A549 (cell line): ENCODE measurements at regions not wholly inside any gene's neighbourhood (a gene's known extent, or its start where the extent isn't known, plus 50 kb on each side); places are given as distances from the start of the nearest gene placed in this dataset.

ENCODE experiments used
- BHLHE40 ChIP-seq: IDR thresholded peaks from 2 replicates; pipeline ENCODE4 v1.6.1; 2012; ENCODE audit warnings: low read depth, low read length, inconsistent platforms
- EP300 ChIP-seq, 2 experiments: fragments of >200 bp; sonication (Bioruptor Twin); formaldehyde crosslinking; IDR thresholded peaks; 2 replicates in 1 of 2; 3 replicates in 1 of 2; pipeline ENCODE4 v1.6.1; 2016 to 2017
- RAD21 ChIP-seq, 2 experiments: fragments of >200 bp in 1 of 2; sonication (Bioruptor Twin) in 1 of 2; formaldehyde crosslinking in 1 of 2; IDR thresholded peaks in 1 of 2; conservative IDR thresholded peaks in 1 of 2; 2 replicates in 1 of 2; 3 replicates in 1 of 2; pipeline ENCODE4 v1.6.1; 2012 to 2018; ENCODE audit warnings: inconsistent platforms in 1 of 2
- RFX5 ChIP-seq: fragments of 450-650 bp; IDR thresholded peaks from 2 replicates; pipeline ENCODE4 v1.7.1; 2014; ENCODE audit warnings: antibody characterized with exemption, mild to moderate bottlenecking, moderate library complexity
- SMC3 ChIP-seq: fragments of >200 bp; sonication (Bioruptor Twin); formaldehyde crosslinking; IDR thresholded peaks from 3 replicates; pipeline ENCODE4 v1.6.1; 2018; ENCODE audit warnings: inconsistent platforms
- TF ChIP-seq, protein P1 (sequence below): fragments of >200 bp; sonication (Bioruptor Twin); formaldehyde crosslinking; IDR thresholded peaks from 3 replicates; pipeline ENCODE4 v1.5.1; 2016
- TF ChIP-seq, protein P2 (sequence below): fragments of 200-600 bp; sonication (generic); IDR thresholded peaks from 2 replicates; pipeline ENCODE4 v1.6.1; 2016; ENCODE audit warnings: antibody characterized with exemption, mild to moderate bottlenecking, moderate library complexity

DNA sequence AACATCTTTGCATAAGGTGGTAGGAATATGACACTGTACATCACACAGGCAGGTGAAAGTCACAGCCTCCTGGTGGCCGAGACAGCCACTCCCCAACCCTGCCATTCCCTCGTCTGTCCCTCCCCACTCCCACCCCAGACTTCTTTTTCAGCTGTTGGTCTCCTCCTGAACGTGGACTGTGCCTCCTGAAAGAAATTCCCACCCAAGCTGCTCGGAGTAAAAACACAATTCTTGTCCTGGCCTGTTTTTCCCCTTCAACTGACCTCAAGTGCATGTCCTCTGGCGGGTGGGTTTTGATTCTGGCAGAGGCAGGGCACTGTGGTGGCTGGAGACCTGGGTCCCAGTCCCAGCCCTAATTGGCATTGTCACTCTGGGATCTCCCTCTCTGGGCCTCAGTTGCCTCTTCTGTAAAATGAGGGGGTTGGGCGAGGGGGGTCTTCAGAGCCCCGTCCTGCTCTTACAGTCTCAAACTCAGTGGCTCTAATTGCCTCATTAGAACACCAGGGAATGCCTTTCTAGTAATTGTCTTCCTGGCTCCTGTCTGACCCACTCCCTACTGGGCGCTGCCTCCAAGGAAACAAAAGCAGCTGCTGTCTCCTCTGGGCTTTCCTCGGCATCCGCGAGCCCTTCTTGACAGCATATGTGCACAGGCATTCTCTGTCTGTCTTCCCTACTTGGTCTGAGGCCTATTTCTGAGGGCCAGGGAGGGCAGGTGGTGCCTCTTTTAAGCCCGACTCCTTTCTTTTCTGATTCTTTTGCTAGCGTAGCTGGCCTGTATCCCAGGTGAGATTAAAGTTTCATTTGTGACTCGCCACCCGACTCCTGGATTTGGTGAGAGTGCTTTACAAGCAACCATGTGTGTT is 186.6 kb upstream of the RMST start:
- TF ChIP-seq, protein P1, sequence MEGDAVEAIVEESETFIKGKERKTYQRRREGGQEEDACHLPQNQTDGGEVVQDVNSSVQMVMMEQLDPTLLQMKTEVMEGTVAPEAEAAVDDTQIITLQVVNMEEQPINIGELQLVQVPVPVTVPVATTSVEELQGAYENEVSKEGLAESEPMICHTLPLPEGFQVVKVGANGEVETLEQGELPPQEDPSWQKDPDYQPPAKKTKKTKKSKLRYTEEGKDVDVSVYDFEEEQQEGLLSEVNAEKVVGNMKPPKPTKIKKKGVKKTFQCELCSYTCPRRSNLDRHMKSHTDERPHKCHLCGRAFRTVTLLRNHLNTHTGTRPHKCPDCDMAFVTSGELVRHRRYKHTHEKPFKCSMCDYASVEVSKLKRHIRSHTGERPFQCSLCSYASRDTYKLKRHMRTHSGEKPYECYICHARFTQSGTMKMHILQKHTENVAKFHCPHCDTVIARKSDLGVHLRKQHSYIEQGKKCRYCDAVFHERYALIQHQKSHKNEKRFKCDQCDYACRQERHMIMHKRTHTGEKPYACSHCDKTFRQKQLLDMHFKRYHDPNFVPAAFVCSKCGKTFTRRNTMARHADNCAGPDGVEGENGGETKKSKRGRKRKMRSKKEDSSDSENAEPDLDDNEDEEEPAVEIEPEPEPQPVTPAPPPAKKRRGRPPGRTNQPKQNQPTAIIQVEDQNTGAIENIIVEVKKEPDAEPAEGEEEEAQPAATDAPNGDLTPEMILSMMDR, result no peak
- TF ChIP-seq RFX5 (no peak), SMC3 (no peak), EP300 (IDR thresholded peaks at IDR 0.05) (no peak), BHLHE40 (no peak), RAD21 (conservative IDR thresholded peaks at IDR 0.05 in 1 of 2, IDR thresholded peaks at IDR 0.05 in 1 of 2) (no peak)
- TF ChIP-seq, protein P2, sequence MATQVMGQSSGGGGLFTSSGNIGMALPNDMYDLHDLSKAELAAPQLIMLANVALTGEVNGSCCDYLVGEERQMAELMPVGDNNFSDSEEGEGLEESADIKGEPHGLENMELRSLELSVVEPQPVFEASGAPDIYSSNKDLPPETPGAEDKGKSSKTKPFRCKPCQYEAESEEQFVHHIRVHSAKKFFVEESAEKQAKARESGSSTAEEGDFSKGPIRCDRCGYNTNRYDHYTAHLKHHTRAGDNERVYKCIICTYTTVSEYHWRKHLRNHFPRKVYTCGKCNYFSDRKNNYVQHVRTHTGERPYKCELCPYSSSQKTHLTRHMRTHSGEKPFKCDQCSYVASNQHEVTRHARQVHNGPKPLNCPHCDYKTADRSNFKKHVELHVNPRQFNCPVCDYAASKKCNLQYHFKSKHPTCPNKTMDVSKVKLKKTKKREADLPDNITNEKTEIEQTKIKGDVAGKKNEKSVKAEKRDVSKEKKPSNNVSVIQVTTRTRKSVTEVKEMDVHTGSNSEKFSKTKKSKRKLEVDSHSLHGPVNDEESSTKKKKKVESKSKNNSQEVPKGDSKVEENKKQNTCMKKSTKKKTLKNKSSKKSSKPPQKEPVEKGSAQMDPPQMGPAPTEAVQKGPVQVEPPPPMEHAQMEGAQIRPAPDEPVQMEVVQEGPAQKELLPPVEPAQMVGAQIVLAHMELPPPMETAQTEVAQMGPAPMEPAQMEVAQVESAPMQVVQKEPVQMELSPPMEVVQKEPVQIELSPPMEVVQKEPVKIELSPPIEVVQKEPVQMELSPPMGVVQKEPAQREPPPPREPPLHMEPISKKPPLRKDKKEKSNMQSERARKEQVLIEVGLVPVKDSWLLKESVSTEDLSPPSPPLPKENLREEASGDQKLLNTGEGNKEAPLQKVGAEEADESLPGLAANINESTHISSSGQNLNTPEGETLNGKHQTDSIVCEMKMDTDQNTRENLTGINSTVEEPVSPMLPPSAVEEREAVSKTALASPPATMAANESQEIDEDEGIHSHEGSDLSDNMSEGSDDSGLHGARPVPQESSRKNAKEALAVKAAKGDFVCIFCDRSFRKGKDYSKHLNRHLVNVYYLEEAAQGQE, result no peak
